CD4-positive, alpha-beta memory T cell (primary cell): ENCODE measurements at regions not wholly inside any gene's neighbourhood (a gene's known extent, or its start where the extent isn't known, plus 50 kb on each side); places are given as distances from the start of the nearest gene placed in this dataset.

Source experiments
- CTCF ChIA-PET: fragments of 350-600 bp; sonication (Branson Sonifier 250); formaldehyde crosslinking; loops from one replicate; lab custom pipeline; 2021; ENCODE audit warnings: inconsistent platforms; ENCODE audit not compliant: partially characterized antibody; lab: Charles Lee
- POLR2A ChIA-PET: fragments of 350-600 bp; sonication (Branson Sonifier 250); formaldehyde crosslinking; loops from one replicate; lab custom pipeline; 2021; ENCODE audit not compliant: partially characterized antibody; lab: Charles Lee
- DNase-seq, 5 donors: peaks; one replicate each; pipeline versions ENCODE4 v3.0.0 to v3.0.0-alpha.2; 2020 to 2022; ENCODE audit warnings: mixed read lengths in 1 of 5
- H3K27ac ChIP-seq: one replicate; pipeline ENCODE4 v1.7.0; 2013; ENCODE audit warnings: low read depth, low read length
- H3K27me3 ChIP-seq: 2 replicates; pipeline ENCODE4 v1.7.0; 2013; ENCODE audit warnings: mild to moderate bottlenecking, low read length, moderate library complexity; ENCODE audit not compliant: insufficient read depth
- H3K36me3 ChIP-seq: 2 replicates; pipeline ENCODE4 v1.7.0; 2013; ENCODE audit warnings: mild to moderate bottlenecking, low read length, moderate library complexity; ENCODE audit not compliant: insufficient read depth
- H3K4me1 ChIP-seq: 2 replicates; pipeline ENCODE4 v1.7.0; 2013; ENCODE audit warnings: mild to moderate bottlenecking, low read length, moderate library complexity; ENCODE audit not compliant: insufficient read depth
- H3K4me3 ChIP-seq, 2 donors: one replicate each; pipeline ENCODE4 v1.7.0; 2013; ENCODE audit warnings: low read length in 2 of 2, mild to moderate bottlenecking in 1 of 2
- H3K9me3 ChIP-seq, 2 donors: one replicate each; pipeline ENCODE4 v1.7.0; 2013; ENCODE audit warnings: low read length in 2 of 2, control low read depth in 1 of 2; ENCODE audit not compliant: control insufficient read depth in 1 of 2
- H3K27ac Mint-ChIP-seq, 7 donors: one replicate each; pipeline ENCODE4 v1.8.0; 2020 to 2021; ENCODE audit warnings: mixed read lengths in 7 of 7, mild to moderate bottlenecking in 6 of 7, inconsistent platforms in 3 of 7, moderate library complexity in 3 of 7
- H3K27me3 Mint-ChIP-seq, 2 donors: one replicate each; pipeline ENCODE4 v1.8.0; 2020 to 2021; ENCODE audit warnings: mixed read lengths in 2 of 2
- H3K36me3 Mint-ChIP-seq, 2 donors: one replicate each; pipeline ENCODE4 v1.8.0; 2020 to 2021; ENCODE audit warnings: mixed read lengths in 2 of 2, inconsistent platforms in 1 of 2, mild to moderate bottlenecking in 1 of 2
- H3K4me1 Mint-ChIP-seq, 4 donors: one replicate each; pipeline ENCODE4 v1.8.0; 2020 to 2021; ENCODE audit warnings: mixed read lengths in 4 of 4, mild to moderate bottlenecking in 1 of 4
- H3K4me3 Mint-ChIP-seq, 8 donors: one replicate each; pipeline ENCODE4 v1.8.0; 2020 to 2021; ENCODE audit warnings: mixed read lengths in 8 of 8, mild to moderate bottlenecking in 7 of 8, moderate library complexity in 6 of 8, inconsistent platforms in 3 of 8
- H3K9me3 Mint-ChIP-seq, 8 donors: one replicate each; pipeline ENCODE4 v1.8.0; 2020 to 2021; ENCODE audit warnings: mixed read lengths in 8 of 8, mild to moderate bottlenecking in 5 of 8, inconsistent platforms in 3 of 8, moderate library complexity in 1 of 8
- intact Hi-C: fragments of 100-400 bp; cut with micrococcal nuclease; formaldehyde crosslinking; loops from one replicate; pipeline ENCODE4 v1.15.1; 2023

GRCh38 chr1:115457289-115457688 is 119.2 kb upstream of the NGF start:
- Histone ChIP-seq H3K4me3 (no peak overlapping the region), H3K27ac (no peak overlapping the region), H3K27me3 (no peaks in the 10 kb centered on the region), H3K36me3 (no peaks in the 10 kb centered on the region), H3K4me1 (peaks cover 2% of the 10 kb centered on the region), H3K9me3 (no peaks in the 10 kb centered on the region)
- H3K4me3 Mint-ChIP-seq: no peak overlapping the region
- ChIA-PET CTCF (no interaction called here), POLR2A (no interaction called here)
- H3K4me1 Mint-ChIP-seq: no peaks in the 10 kb centered on the region
- H3K36me3 Mint-ChIP-seq: no peaks in the 10 kb centered on the region
- no peak overlapping the region for H3K27ac Mint-ChIP-seq
- no peak for DNase-seq
- peaks cover 0 to 2% (median 0%) of the 10 kb centered on the region in 8 donors for H3K9me3 Mint-ChIP-seq
- peaks cover 3 to 4% of the 10 kb centered on the region in 2 donors for H3K27me3 Mint-ChIP-seq
- intact Hi-C loops: no loop called here

DNA sequence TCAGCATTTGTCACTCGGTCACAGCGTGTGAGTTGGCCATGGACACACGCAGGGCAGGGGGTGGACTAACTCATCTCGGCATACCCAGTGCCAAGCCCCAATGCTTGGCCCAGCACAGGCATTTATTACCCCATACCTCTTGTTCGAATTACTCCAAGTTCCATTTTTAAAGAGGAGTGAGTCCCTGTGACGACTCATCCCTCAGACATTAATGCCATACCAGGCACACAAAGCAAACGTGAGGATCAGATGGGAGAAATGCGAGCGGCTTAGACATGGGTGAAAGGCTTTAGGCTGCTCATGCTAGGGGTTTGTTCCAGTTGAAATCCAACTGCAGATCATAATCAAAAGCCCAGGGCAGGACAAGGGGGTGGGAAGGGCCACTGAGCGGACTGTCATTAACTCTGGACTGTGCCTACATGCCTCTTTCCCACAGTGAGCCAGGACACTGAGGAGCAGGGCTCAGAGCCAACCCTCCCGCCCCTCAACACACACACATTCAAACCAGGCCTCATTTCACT is 118.5 kb upstream of the NGF start:
- POLR2A ChIA-PET: no interaction called here
- no peak overlapping the region for H3K4me3 ChIP-seq
- CTCF ChIA-PET: no interaction called here
- Mint-ChIP-seq H3K27ac (no peak overlapping the region), H3K27me3 (peaks cover 3 to 4% of the 10 kb centered on the region in 2 donors), H3K4me3 (no peak overlapping the region), H3K9me3 (peaks cover 0 to 2% (median 0%) of the 10 kb centered on the region in 8 donors), H3K4me1 (no peaks in the 10 kb centered on the region), H3K36me3 (no peaks in the 10 kb centered on the region)
- DNase-seq: no peak
- H3K27ac ChIP-seq: no peak overlapping the region
- no peaks in the 10 kb centered on the region for H3K36me3 ChIP-seq
- H3K9me3 ChIP-seq: no peaks in the 10 kb centered on the region
- H3K4me1 ChIP-seq: no peaks in the 10 kb centered on the region
- no peaks in the 10 kb centered on the region for H3K27me3 ChIP-seq
- intact Hi-C loops: no loop called here

GRCh38 chr1:115454837-115455511 is 116.9 kb upstream of the NGF start:
- Histone ChIP-seq H3K4me3 (no peak overlapping the region), H3K27ac (no peak overlapping the region), H3K27me3 (no peaks in the 10 kb centered on the region), H3K4me1 (no peaks in the 10 kb centered on the region), H3K36me3 (no peaks in the 10 kb centered on the region), H3K9me3 (no peaks in the 10 kb centered on the region)
- H3K4me3 Mint-ChIP-seq: no peak overlapping the region
- DNase-seq: no peak
- H3K9me3 Mint-ChIP-seq: peaks cover 0 to 4% (median 0%) of the 10 kb centered on the region in 8 donors
- H3K4me1 Mint-ChIP-seq: no peaks in the 10 kb centered on the region
- CTCF ChIA-PET: no interaction called here
- H3K27me3 Mint-ChIP-seq: peaks cover 3 to 4% of the 10 kb centered on the region in 2 donors
- no peaks in the 10 kb centered on the region for H3K36me3 Mint-ChIP-seq
- no peak overlapping the region for H3K27ac Mint-ChIP-seq
- POLR2A ChIA-PET: no interaction called here
- intact Hi-C loops: no loop called here

DNA sequence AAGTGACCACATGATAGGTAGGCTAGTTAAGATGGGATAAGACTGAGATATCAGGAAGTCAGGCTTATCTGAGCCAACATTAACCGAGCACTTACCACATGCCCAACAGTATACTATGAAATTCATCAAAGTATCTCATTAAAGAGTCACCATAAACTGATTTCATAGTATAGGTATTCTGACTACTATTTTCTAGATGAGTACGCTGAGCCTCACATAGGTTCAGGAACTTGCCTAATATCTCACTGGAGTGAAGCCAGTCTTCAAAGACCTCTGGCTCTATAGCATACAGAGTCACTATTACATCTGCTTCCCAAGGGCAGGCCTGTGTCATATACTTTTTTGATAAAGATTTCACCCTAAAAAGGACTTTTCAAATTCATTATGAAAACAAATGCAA is 115.6 kb upstream of the NGF start:
- peaks cover 3 to 4% of the 10 kb centered on the region in 2 donors for H3K27me3 Mint-ChIP-seq
- POLR2A ChIA-PET: no interaction called here
- intact Hi-C loops: no loop called here

GRCh38 chr1:115452600-115453329 is 114.7 kb upstream of the NGF start:
- ChIA-PET POLR2A (no interaction called here), CTCF (no interaction called here)
- intact Hi-C loops: no loop called here
- Histone ChIP-seq H3K27ac (no peak overlapping the region), H3K4me3 (no peak overlapping the region), H3K27me3 (no peaks in the 10 kb centered on the region), H3K4me1 (no peaks in the 10 kb centered on the region), H3K36me3 (no peaks in the 10 kb centered on the region), H3K9me3 (no peaks in the 10 kb centered on the region)
- Mint-ChIP-seq H3K9me3 (peaks cover 0 to 4% (median 0%) of the 10 kb centered on the region in 8 donors), H3K4me3 (no peak overlapping the region), H3K36me3 (no peaks in the 10 kb centered on the region), H3K27me3 (peaks cover 2 to 6% of the 10 kb centered on the region in 2 donors), H3K27ac (no peak overlapping the region), H3K4me1 (no peaks in the 10 kb centered on the region)
- DNase-seq: no peak

More for the DNA sequence above, 115.6 kb upstream of the NGF start:
- H3K27ac ChIP-seq: no peak overlapping the region
- no peak overlapping the region for H3K4me3 Mint-ChIP-seq
- no peak overlapping the region for H3K4me3 ChIP-seq
- H3K9me3 ChIP-seq: no peaks in the 10 kb centered on the region
- no peaks in the 10 kb centered on the region for H3K27me3 ChIP-seq
- no peaks in the 10 kb centered on the region for H3K4me1 ChIP-seq
- no peaks in the 10 kb centered on the region for H3K36me3 Mint-ChIP-seq
- peaks cover 0 to 4% (median 0%) of the 10 kb centered on the region in 8 donors for H3K9me3 Mint-ChIP-seq
- H3K4me1 Mint-ChIP-seq: no peaks in the 10 kb centered on the region
- no peak overlapping the region for H3K27ac Mint-ChIP-seq
- CTCF ChIA-PET: no interaction called here
- H3K36me3 ChIP-seq: no peaks in the 10 kb centered on the region
- DNase-seq: no peak

GRCh38 chr1:115450501-115451040 is 112.5 kb upstream of the NGF start:
- no peaks in the 10 kb centered on the region for H3K4me1 Mint-ChIP-seq

GRCh38 chr1:115448282-115449044 is 110.4 kb upstream of the NGF start:
- ChIA-PET CTCF (no interaction called here), POLR2A (no interaction called here)
- no peaks in the 10 kb centered on the region for H3K4me1 Mint-ChIP-seq

More at GRCh38 chr1:115450501-115451040, 112.5 kb upstream of the NGF start:
- peaks cover 6% of the 10 kb centered on the region in 2 donors for H3K27me3 Mint-ChIP-seq
- no peaks in the 10 kb centered on the region for H3K36me3 Mint-ChIP-seq
- ChIA-PET CTCF (no interaction called here), POLR2A (no interaction called here)
- no peak overlapping the region for H3K27ac ChIP-seq
- no peaks in the 10 kb centered on the region for H3K9me3 ChIP-seq
- no peaks in the 10 kb centered on the region for H3K36me3 ChIP-seq
- H3K4me3 ChIP-seq: no peak overlapping the region
- no peaks in the 10 kb centered on the region for H3K4me1 ChIP-seq
- H3K27ac Mint-ChIP-seq: no peak overlapping the region
- no peak overlapping the region for H3K4me3 Mint-ChIP-seq
- H3K9me3 Mint-ChIP-seq: peaks cover 0 to 4% (median 0%) of the 10 kb centered on the region in 8 donors
- no peak for DNase-seq
- intact Hi-C loops: no loop called here
- no peaks in the 10 kb centered on the region for H3K27me3 ChIP-seq

More at GRCh38 chr1:115448282-115449044, 110.4 kb upstream of the NGF start:
- Histone ChIP-seq H3K4me3 (no peak overlapping the region), H3K27me3 (no peaks in the 10 kb centered on the region), H3K36me3 (no peaks in the 10 kb centered on the region), H3K9me3 (no peaks in the 10 kb centered on the region), H3K4me1 (no peaks in the 10 kb centered on the region), H3K27ac (no peak overlapping the region)
- H3K27ac Mint-ChIP-seq: no peak overlapping the region
- no peak overlapping the region for H3K4me3 Mint-ChIP-seq
- intact Hi-C loops: no loop called here
- H3K27me3 Mint-ChIP-seq: peaks cover 6% of the 10 kb centered on the region in 2 donors
- no peak for DNase-seq
- H3K36me3 Mint-ChIP-seq: no peaks in the 10 kb centered on the region
- H3K9me3 Mint-ChIP-seq: peaks cover 0 to 2% (median 0%) of the 10 kb centered on the region in 8 donors
